CD4-positive, alpha-beta T cell (primary cell): ENCODE measurements at regions not wholly inside any gene's neighbourhood (a gene's known extent, or its start where the extent isn't known, plus 50 kb on each side); places are given as distances from the start of the nearest gene placed in this dataset.

Source experiments
- ATAC-seq: fragments of 200-7000 bp; cut with Tn5 transposase; one replicate; pipeline ENCODE4 v1.10.0; 2022; ENCODE audit warnings: mild to moderate bottlenecking; ENCODE audit not compliant: poor library complexity
- CTCF ChIA-PET: fragments of 350-600 bp; sonication (Branson Sonifier 250); formaldehyde crosslinking; loops from one replicate; lab custom pipeline; 2021; ENCODE audit warnings: antibody characterized with exemption, inconsistent platforms; lab: Charles Lee
- POLR2A ChIA-PET: fragments of 350-600 bp; sonication (Branson Sonifier 250); formaldehyde crosslinking; loops from one replicate; lab custom pipeline; 2021; ENCODE audit warnings: antibody characterized with exemption, inconsistent platforms; lab: Charles Lee
- DNase-seq, 14 experiments: peaks; one replicate each; pipeline ENCODE4 v3.0.0-alpha.2; 2013 to 2020; ENCODE audit warnings: mixed read lengths in 2 of 14
- H3K27ac ChIP-seq, 2 donors: one replicate each; pipeline versions ENCODE4 v1.5.1 to v1.7.0; 2013; ENCODE audit warnings: low read length in 2 of 2, low read depth in 1 of 2, mild to moderate bottlenecking in 1 of 2
- H3K27me3 ChIP-seq, 2 experiments: 1 replicate in 1 of 2; 2 replicates in 1 of 2; pipeline versions ENCODE4 v1.6.1 to v1.7.0; 2013; ENCODE audit warnings: low read length in 2 of 2, control low read depth in 1 of 2, mild to moderate bottlenecking in 1 of 2, moderate library complexity in 1 of 2; ENCODE audit not compliant: insufficient read depth in 2 of 2, control insufficient read depth in 1 of 2
- H3K36me3 ChIP-seq: one replicate; pipeline ENCODE4 v1.6.1; 2013; ENCODE audit warnings: low read length, control low read depth; ENCODE audit not compliant: insufficient read depth
- H3K4me1 ChIP-seq: one replicate; pipeline ENCODE4 v1.6.1; 2013; ENCODE audit warnings: low read length, control low read depth; ENCODE audit not compliant: insufficient read depth
- H3K4me3 ChIP-seq: one replicate; pipeline ENCODE4 v1.5.1; 2013; ENCODE audit warnings: mild to moderate bottlenecking, low read length, moderate library complexity
- H3K9me3 ChIP-seq, 2 experiments: 1 replicate in 1 of 2; 2 replicates in 1 of 2; pipeline versions ENCODE4 v1.6.1 to v1.7.0; 2013; ENCODE audit warnings: low read length in 2 of 2, mild to moderate bottlenecking in 2 of 2, control low read depth in 1 of 2, moderate library complexity in 1 of 2; ENCODE audit not compliant: control insufficient read depth in 1 of 2, insufficient read depth in 1 of 2
- H3K27ac Mint-ChIP-seq: one replicate; pipeline ENCODE4 v1.8.0; 2020; ENCODE audit warnings: mixed read lengths
- H3K27me3 Mint-ChIP-seq: one replicate; pipeline ENCODE4 v1.8.0; 2021; ENCODE audit warnings: mixed read lengths
- H3K36me3 Mint-ChIP-seq: one replicate; pipeline ENCODE4 v1.8.0; 2021; ENCODE audit warnings: low read depth, mixed read lengths
- H3K4me1 Mint-ChIP-seq: one replicate; pipeline ENCODE4 v1.8.0; 2021; ENCODE audit warnings: low read depth, mixed read lengths
- H3K4me3 Mint-ChIP-seq: one replicate; pipeline ENCODE4 v1.8.0; 2020; ENCODE audit warnings: mild to moderate bottlenecking, mixed read lengths
- H3K9me3 Mint-ChIP-seq: one replicate; pipeline ENCODE4 v1.8.0; 2020; ENCODE audit warnings: mixed read lengths
- intact Hi-C, 2 experiments: fragments of 100-400 bp; cut with DNase I in 1 of 2; cut with micrococcal nuclease in 1 of 2; formaldehyde crosslinking; loops; one replicate each; pipeline versions ENCODE4 v1.15.1 to v1.9.0; 2023 to 2025; cut with DNase I, micrococcal nuclease
- TF ChIP-seq, protein P1 (sequence below): fragments of 200-600 bp; IDR thresholded peaks from one replicate; pipeline ENCODE4 v1.8.0; 2022; ENCODE audit warnings: antibody characterized with exemption, mild to moderate bottlenecking

DNA sequence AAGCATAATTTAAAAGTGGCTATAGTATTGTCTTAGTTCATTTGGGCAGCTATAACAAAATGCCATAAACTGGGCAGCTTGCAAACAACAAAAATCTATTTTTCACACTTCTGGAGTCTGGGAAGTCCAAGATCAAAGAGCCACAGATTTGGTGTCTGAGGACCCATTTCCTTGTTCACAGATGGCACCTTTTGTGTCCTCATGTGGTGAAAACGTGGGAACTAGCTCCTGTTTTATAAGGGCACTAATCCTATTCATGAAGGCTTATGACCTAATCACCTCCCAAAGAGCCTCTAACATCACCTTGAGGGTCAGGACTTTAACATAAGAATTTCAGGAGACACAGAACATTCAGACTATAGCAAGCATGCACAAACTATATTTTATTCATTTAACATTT is 126.5 kb upstream of the WDFY3 start:
- H3K27me3 Mint-ChIP-seq = no peaks in the 10 kb centered on the region
- intact Hi-C loops = no loop called here
- H3K27me3 ChIP-seq = no peaks in the 10 kb centered on the region
- TF ChIP-seq, protein P1, sequence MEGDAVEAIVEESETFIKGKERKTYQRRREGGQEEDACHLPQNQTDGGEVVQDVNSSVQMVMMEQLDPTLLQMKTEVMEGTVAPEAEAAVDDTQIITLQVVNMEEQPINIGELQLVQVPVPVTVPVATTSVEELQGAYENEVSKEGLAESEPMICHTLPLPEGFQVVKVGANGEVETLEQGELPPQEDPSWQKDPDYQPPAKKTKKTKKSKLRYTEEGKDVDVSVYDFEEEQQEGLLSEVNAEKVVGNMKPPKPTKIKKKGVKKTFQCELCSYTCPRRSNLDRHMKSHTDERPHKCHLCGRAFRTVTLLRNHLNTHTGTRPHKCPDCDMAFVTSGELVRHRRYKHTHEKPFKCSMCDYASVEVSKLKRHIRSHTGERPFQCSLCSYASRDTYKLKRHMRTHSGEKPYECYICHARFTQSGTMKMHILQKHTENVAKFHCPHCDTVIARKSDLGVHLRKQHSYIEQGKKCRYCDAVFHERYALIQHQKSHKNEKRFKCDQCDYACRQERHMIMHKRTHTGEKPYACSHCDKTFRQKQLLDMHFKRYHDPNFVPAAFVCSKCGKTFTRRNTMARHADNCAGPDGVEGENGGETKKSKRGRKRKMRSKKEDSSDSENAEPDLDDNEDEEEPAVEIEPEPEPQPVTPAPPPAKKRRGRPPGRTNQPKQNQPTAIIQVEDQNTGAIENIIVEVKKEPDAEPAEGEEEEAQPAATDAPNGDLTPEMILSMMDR = no peak
- H3K36me3 Mint-ChIP-seq = no peaks in the 10 kb centered on the region
- no peak overlapping the region for H3K27ac Mint-ChIP-seq
- H3K4me1 ChIP-seq = no peaks in the 10 kb centered on the region
- H3K9me3 ChIP-seq = peaks cover 0 to 7% of the 10 kb centered on the region in 2 experiments
- no peak overlapping the region for H3K4me3 Mint-ChIP-seq
- H3K9me3 Mint-ChIP-seq = peaks cover 8% of the 10 kb centered on the region
- no peak overlapping the region for H3K4me3 ChIP-seq
- DNase-seq (no peak), ATAC-seq (no peak)
- ChIA-PET POLR2A (no interaction called here), CTCF (no interaction called here)
- H3K36me3 ChIP-seq = no peaks in the 10 kb centered on the region
- no peak overlapping the region for H3K27ac ChIP-seq
- H3K4me1 Mint-ChIP-seq = no peaks in the 10 kb centered on the region

GRCh38 chr4:85094735-85095134 is 128.2 kb upstream of the WDFY3 start:
- POLR2A ChIA-PET = no interaction called here
- no peaks in the 10 kb centered on the region for H3K36me3 Mint-ChIP-seq
- Histone ChIP-seq H3K27me3 (no peaks in the 10 kb centered on the region), H3K36me3 (no peaks in the 10 kb centered on the region), H3K4me3 (no peak overlapping the region), H3K4me1 (no peaks in the 10 kb centered on the region), H3K9me3 (no peaks in the 10 kb centered on the region), H3K27ac (no peak overlapping the region)
- CTCF ChIA-PET = no interaction called here
- H3K4me1 Mint-ChIP-seq = no peaks in the 10 kb centered on the region
- H3K9me3 Mint-ChIP-seq = peaks cover 11% of the 10 kb centered on the region
- H3K27ac Mint-ChIP-seq = no peak overlapping the region
- ATAC-seq (no peak), DNase-seq (no peak)
- intact Hi-C loops = no loop called here
- no peak overlapping the region for H3K4me3 Mint-ChIP-seq
- TF ChIP-seq, protein P1 = no peak
- no peaks in the 10 kb centered on the region for H3K27me3 Mint-ChIP-seq

DNA sequence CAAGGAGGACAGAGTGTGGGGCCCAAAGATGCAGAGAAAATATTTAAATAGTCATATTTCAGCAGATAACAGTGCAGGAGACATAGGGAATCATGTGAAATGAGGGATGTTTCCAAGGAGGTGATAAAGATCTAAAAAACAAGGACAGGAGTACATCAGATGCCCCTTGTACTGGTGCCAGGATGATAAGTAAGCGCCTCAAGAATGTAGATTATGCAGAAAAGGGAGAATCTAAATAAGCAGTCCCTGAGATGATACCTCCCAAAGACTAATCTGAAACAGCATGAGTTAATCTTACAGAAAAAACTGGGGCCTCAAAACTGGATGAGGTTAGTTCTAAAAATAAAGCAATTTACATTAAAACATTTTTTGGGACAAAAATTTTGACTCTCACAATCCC is 136.1 kb upstream of the WDFY3 start:
- intact Hi-C loops = no loop called here
- H3K4me1 ChIP-seq = no peaks in the 10 kb centered on the region
- H3K9me3 Mint-ChIP-seq = peaks cover 7% of the 10 kb centered on the region
- no peaks in the 10 kb centered on the region for H3K9me3 ChIP-seq
- H3K4me3 Mint-ChIP-seq = no peak overlapping the region
- POLR2A ChIA-PET = no interaction called here
- no peak for DNase-seq
- no peak for ATAC-seq
- no peak overlapping the region for H3K27ac Mint-ChIP-seq
- no peaks in the 10 kb centered on the region for H3K36me3 ChIP-seq
- CTCF ChIA-PET = no interaction called here
- no peaks in the 10 kb centered on the region for H3K36me3 Mint-ChIP-seq
- TF ChIP-seq, protein P1 = no peak
- H3K4me3 ChIP-seq = no peak overlapping the region
- H3K27ac ChIP-seq = no peak overlapping the region
- H3K4me1 Mint-ChIP-seq = no peaks in the 10 kb centered on the region
- no peaks in the 10 kb centered on the region for H3K27me3 Mint-ChIP-seq
- no peaks in the 10 kb centered on the region for H3K27me3 ChIP-seq
